NCI-H2107 treated with DMSO at 0.1 percent for 48 hours (cell line): ENCODE measurements at regions not wholly inside any gene's neighbourhood (a gene's known extent, or its start where the extent isn't known, plus 50 kb on each side); places are given as distances from the start of the nearest gene placed in this dataset.

Source experiments
- DNase-seq: peaks from one replicate; lab custom pipeline; 2025; ENCODE audit not compliant: unreplicated experiment; lab: John Stamatoyannopoulos, UW

- no peak for DNase-seq
Observed at GRCh38 chr22:48051796-48052620, 1289.6 kb downstream of the TBC1D22A start.

GRCh38 chr22:48050836-48051235 lies 1288.4 kb downstream of the TBC1D22A start:
- no peak for DNase-seq

DNA sequence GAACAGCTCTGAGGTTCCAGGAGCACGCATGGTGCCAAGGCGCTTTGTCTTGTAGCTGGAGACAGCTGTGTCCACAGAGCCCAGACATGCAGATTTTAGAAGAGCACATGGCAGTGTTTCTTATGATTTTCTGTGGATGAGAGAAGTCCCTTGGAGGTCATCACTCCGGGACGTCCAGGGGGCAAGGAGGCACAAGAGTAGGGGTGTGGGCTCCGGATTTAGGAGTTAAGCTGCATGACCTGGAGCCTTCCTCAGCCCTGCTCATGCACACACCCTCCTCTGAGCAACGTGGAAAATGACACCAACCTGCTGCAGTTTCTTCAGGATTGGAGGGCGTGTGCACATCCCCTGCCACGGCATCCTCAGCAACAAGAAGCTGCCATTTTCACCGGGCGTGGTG lies 1286.7 kb downstream of the TBC1D22A start:
- DNase-seq = no peak

- DNase-seq = no peak
Observed at GRCh38 chr22:48047722-48048500, 1285.5 kb downstream of the TBC1D22A start.

DNA sequence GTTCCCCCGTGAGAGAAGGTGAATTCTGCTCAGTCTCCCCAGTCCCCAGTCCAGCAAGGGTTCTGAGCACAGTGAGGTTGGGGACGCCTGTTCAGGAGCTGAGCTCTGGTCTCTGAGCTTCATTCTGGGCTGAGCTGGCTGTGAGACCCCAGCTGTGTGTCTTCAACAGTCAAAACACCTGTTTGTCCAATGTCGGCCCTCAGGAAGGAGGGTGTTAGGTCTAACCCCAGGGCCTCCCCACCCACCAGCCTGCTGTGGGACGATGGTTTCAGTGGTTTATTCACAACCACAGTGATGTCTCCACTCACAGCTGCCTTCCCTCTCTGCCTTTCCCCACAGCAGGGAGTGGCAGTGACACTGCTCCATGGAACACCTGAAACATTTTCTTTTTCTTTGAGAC lies 1282.9 kb downstream of the TBC1D22A start:
- no peak for DNase-seq

DNA sequence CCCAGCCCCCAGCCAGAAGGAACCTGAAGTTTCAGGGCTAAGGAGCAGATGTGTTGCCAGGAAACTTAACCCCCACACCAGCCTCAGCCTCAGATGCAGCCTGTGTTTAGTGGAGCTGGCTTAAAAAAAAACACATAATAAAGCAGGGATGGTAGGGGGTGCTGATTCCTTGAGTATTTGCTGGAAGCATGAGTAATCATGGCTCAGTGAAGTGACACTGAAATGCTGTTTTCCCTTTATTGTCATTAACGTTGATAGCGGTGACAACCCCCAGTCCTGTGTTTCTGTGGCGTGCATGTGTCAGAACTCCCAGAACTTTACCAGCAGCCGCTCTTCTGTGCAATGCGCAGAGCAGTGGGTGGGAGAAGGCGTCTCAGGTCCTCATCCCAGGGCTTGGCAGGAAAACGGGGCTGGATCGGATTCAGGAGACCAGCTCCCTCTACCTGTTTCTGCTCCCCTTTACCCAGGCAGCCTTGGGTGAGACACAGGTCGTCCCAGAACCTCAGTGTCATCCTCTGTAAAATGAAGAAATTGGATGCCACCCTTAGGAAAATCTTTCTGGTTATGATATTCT lies 1282.1 kb downstream of the TBC1D22A start:
- no peak for DNase-seq

GRCh38 chr22:48043581-48043980 lies 1281.1 kb downstream of the TBC1D22A start:
- DNase-seq = no peak

DNA sequence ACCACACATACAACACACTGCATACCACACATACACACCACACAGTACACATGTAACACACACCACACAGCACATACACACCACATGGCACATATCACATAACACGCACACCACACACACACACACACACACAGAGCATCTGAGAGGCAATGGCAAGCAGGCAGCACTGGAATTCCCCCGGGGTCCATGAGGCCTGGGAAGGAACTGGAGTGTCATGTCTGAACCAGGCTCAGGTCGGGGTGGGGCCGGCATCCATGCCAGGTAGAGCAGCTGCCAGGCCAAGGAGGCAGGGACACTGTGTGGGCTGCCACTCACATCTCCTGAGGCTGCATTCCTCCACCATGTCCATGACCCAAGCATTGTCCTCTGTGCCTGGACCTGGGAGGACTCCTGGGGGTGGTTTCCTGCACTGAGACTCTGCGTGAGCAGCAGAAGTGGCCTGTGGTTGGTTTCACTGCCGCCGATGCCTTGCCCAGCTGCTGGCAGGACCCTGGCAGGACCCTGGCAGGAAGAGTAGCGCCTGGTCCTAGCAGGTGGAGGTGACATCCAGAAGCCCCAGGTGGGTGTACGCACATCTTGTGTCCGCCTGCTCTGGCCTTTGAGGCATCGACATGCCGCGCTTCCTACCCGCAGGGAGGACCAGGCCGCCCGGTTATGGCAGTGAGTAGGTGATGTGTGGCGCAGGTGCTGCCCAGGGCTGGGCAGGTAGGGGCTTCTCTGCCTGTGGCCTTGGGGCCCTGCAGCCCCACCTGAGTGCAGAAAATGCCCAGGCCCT lies 1280.4 kb downstream of the TBC1D22A start:
- DNase-seq = no peak

DNA sequence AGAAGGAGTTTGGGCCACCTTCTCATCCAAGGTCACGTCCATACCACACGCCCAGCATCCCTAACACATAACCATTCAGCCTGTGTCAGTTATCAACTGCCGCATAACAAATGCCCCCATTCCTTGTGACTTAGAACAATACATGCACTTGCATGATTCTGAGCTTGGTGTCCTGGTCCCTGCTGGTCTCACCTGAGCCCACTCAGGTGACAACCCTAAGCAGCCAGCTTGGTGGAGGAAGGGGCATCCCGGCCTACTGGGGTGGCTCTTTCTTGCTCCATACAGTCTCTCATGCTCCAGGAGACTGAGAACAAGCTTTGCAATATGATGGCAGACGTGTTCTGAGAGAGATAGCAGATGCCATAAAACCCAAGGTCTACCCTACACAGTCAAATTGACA lies 1276.9 kb downstream of the TBC1D22A start:
- DNase-seq = no peak

DNA sequence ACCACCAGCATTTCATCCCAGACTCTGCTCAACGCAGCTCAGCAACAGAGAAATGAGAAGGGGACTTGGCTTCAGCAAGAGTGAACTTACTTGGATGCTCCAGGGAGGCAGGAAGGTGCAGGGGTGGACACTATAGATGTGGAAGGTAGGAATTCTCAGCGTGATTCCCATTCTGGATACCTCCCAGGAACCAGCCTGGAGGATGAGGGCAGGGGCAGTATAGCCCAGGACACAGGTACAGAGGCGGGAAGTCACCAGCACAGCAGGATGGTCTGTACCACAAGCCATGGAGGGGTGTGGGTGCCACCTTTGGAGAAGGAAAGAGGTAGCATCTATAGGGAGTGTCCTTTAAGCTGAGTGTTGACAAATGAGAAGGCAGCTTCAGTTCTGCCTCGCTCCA lies 1275.2 kb downstream of the TBC1D22A start:
- DNase-seq = no peak

DNA sequence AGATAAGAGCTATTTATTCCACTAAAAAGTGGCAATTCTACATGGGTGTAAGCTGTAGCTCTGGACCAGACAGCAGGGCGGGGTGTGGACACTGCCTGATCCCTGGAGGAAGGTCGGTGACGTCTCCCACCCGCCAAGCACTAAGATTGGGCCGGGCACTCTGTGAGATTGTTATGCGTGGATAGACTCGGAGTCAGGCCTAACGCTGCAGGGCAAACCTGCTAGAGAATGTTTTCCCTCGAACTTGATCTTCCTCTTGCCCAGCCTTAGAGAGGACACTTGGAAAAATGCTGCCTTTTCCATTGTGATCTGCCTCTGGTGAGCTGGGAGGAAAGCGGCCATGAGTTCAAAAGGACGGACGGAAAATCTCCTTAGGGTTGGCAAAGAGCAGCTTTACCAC lies 1273.4 kb downstream of the TBC1D22A start:
- no peak for DNase-seq

DNA sequence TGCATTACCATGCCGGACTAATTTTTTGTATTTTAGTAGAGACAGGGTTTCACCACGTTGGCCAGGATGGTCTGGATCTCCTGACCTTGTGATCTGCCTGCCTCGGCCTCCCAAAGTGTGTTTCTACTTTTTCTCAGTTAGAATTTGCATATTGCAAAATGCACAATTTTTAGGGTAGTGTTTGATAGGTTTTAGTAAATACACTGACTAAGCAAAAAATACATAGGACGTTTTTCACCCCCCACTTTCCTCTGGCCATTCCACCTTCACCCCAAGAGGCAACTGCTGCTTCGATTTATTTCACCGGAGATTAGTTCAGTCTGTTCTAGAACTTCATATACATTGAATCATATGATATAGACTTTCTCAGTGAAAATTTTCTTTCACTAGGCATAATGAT lies 1269.1 kb downstream of the TBC1D22A start:
- no peak for DNase-seq

DNA sequence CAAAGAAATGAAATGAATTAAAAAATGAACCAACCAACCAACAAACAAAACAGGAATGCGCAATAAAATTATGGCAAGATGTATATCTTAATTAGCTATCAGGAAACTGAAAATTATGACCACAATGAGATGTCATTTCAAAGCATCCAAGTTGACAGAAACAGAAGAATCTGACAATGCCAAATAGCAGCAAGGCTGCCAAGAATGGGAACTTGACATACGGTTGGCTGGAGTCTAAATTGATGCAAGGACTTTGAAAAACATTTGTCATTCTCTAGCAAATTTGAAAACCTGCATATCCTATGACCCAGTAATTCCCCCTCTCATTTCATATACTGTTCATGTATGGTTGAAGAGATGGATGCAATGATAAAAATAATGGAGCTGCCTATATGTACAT lies 1262.6 kb downstream of the TBC1D22A start:
- no peak for DNase-seq

DNA sequence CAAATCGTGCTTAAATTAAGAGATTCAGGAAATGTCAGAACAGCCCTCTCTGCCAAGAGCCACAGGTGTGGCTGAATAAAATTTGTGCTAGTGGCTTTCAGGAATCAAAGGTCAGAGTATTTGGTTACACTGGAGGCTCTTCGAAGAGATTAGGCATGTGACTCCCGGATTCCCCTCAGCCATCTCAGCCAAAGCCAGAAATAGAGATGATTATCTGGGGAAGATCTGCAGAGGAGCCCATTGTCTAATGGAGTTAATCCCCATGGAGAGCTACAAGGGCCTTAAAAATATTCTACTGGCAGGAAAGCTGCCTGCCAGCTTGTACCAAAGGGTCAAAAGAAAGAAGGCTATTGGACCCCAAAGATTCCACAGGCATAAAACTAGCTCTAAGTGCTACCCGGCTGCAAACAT lies 1259.5 kb downstream of the TBC1D22A start:
- no peak for DNase-seq

GRCh38 chr22:48018346-48018745 lies 1255.9 kb downstream of the TBC1D22A start:
- no peak for DNase-seq

- DNase-seq = no peak
Observed at GRCh38 chr22:48015701-48016100, 1253.3 kb downstream of the TBC1D22A start.

DNA sequence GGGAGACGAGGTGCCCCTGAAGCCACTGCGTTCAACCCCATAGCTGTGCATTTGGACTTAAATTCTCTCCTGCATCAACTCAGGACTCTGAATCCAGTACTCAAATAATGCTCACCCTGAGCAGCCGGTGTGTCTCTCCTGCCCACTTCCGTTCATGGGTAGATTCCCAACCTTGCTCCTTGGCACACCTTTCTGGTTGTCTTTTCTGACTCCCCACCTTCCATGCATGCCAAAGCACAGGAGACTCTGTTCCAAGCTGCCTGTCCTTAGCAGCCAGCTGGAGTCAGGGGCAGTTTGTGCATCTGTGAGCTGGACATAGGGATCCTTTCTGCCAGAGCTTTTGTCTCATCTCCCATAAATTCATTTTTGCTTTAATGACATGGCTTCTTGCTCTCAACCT lies 1242.5 kb downstream of the TBC1D22A start:
- no peak for DNase-seq

GRCh38 chr22:48004038-48004437 lies 1241.6 kb downstream of the TBC1D22A start:
- DNase-seq = no peak

DNA sequence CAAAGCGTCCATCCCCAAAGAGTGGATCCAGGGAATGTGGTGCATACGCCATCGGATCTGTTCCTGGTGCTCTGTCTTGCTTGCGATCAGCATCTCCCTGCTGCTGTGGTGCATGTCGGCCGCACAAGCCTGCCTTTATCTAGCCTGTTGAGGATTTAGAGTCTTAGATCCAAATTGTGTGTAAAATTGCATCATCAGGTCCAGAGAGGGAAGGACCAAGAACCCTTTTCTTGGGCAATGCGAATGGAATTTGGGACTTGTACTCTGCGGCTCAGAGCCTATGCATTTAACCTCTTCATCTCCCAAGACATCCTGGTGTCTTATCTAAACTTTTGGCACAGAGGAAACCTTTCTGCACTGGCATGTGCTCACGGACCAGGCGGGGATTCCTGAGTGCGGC lies 1238.7 kb downstream of the TBC1D22A start:
- DNase-seq = no peak

DNA sequence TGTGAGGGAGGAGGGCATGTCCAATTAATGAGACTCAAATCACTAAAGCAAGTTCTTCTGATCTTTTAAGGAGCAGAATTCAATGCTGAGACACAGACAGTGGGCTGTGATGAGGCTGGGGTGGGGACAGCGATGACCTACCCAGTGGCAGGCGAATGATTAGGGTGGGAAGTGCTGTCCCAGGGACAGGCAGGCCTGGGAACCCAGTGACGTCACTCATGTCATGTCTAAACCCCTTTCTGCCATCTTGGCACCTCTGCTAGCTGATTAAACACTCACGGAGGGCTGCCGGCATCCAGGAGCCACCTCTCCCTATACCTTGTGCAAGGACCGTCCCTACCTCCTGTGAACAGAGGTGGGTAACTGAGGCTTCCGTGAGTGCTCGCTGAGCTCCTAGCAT lies 1235.2 kb downstream of the TBC1D22A start:
- no peak for DNase-seq

DNA sequence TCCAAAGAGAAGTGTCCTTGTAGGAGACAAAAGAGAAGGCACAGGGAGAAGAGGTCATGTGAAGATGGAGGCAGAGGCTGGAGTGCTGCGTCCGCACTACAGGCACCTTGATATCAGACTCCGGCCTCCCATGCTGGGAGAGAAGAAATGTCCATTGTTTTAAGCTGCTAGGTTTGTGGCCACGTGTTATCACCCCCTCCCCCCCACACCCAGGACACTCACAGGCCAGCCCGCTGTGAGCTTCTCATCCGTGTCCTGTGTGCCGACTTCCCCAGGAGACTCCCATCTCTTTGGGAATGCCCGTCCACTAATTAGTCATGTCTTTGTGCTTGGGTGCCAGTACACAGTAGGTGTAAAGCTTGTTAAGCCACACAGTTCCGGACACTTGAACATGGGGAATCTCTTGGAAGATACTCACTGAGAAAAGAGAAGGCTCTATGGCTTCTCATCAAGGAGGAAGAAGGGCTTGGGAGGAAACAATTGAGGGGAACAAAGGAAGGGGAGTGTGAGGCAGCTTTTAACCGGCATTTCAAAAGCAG lies 1234.7 kb downstream of the TBC1D22A start:
- DNase-seq = no peak
